ENCODE measurements at regions not wholly inside any gene's neighbourhood (a gene's known extent, or its start where the extent isn't known, plus 50 kb on each side); places are given as distances from the start of the nearest gene placed in this dataset.

- DNase-seq (ENCODE audit: extremely low spot score), result no peak
- CTCF ChIA-PET, result no interaction called here
- TF ChIP-seq, protein P1, sequence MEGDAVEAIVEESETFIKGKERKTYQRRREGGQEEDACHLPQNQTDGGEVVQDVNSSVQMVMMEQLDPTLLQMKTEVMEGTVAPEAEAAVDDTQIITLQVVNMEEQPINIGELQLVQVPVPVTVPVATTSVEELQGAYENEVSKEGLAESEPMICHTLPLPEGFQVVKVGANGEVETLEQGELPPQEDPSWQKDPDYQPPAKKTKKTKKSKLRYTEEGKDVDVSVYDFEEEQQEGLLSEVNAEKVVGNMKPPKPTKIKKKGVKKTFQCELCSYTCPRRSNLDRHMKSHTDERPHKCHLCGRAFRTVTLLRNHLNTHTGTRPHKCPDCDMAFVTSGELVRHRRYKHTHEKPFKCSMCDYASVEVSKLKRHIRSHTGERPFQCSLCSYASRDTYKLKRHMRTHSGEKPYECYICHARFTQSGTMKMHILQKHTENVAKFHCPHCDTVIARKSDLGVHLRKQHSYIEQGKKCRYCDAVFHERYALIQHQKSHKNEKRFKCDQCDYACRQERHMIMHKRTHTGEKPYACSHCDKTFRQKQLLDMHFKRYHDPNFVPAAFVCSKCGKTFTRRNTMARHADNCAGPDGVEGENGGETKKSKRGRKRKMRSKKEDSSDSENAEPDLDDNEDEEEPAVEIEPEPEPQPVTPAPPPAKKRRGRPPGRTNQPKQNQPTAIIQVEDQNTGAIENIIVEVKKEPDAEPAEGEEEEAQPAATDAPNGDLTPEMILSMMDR (IDR thresholded peaks at IDR 0.05; ENCODE audit: control extremely low read depth, extremely low read depth, low read depth, missing control alignments), result no peak
- POLR2A ChIA-PET, result no interaction called here
Measured at GRCh38 chr9:104258296-104259011, 164.3 kb downstream of the SMC2 start.

GRCh38 chr9:104260004-104260403 is 165.9 kb downstream of the SMC2 start:
- TF ChIP-seq, protein P1 (IDR thresholded peaks at IDR 0.05; ENCODE audit: control extremely low read depth, extremely low read depth, low read depth, missing control alignments), result no peak
- DNase-seq (ENCODE audit: extremely low spot score), result no peak
- ChIA-PET CTCF (no interaction called here), POLR2A (no interaction called here)

DNA sequence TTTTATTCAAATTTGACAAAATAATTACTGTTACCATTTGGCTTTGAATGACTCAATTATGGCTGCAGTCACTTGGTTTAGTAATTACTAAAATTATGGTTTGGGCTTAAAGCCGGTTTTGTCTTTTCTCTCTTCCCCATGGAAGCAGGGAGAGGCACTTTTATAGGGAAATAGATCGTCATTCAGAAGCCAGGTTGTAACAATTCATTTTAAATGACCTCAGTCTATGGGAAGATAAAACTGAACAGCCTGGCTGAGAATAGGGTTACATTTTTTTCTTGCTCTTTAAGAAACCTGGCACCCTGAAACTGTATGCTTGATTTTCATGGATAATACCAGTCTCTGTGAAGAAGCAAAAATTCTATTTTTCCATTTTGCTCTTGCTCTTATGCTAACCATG is 169.8 kb downstream of the SMC2 start:
- POLR2A ChIA-PET, result no interaction called here
- no peak for DNase-seq (ENCODE audit: extremely low spot score)
- CTCF ChIA-PET, result interaction anchor here (2.2 kb wide), 1 partner anchor 12 kb away, joined by 6 read pairs; no protein-coding TSS in a partner anchor
- TF ChIP-seq, protein P1 (IDR thresholded peaks at IDR 0.05; ENCODE audit: control extremely low read depth, extremely low read depth, low read depth, missing control alignments), result no peak

GRCh38 chr9:104264431-104264830 is 170.3 kb downstream of the SMC2 start:
- DNase-seq (ENCODE audit: extremely low spot score), result no peak
- POLR2A ChIA-PET, result no interaction called here
- CTCF ChIA-PET, result interaction anchor here (2.2 kb wide), 1 partner anchor 11 kb away, joined by 6 read pairs; no protein-coding TSS in a partner anchor
- TF ChIP-seq, protein P1 (IDR thresholded peaks at IDR 0.05; ENCODE audit: control extremely low read depth, extremely low read depth, low read depth, missing control alignments), result no peak

- no peak for DNase-seq (ENCODE audit: extremely low spot score)
- POLR2A ChIA-PET, result no interaction called here
- CTCF ChIA-PET, result interaction anchor here (0.7 kb wide), 2 partner anchors 12 to 14 kb away, joined by 3 read pairs; no protein-coding TSS in a partner anchor
- TF ChIP-seq, protein P1 (IDR thresholded peaks at IDR 0.05; ENCODE audit: control extremely low read depth, extremely low read depth, low read depth, missing control alignments), result no peak
Measured at GRCh38 chr9:104269374-104269773, 175.3 kb downstream of the SMC2 start.

DNA sequence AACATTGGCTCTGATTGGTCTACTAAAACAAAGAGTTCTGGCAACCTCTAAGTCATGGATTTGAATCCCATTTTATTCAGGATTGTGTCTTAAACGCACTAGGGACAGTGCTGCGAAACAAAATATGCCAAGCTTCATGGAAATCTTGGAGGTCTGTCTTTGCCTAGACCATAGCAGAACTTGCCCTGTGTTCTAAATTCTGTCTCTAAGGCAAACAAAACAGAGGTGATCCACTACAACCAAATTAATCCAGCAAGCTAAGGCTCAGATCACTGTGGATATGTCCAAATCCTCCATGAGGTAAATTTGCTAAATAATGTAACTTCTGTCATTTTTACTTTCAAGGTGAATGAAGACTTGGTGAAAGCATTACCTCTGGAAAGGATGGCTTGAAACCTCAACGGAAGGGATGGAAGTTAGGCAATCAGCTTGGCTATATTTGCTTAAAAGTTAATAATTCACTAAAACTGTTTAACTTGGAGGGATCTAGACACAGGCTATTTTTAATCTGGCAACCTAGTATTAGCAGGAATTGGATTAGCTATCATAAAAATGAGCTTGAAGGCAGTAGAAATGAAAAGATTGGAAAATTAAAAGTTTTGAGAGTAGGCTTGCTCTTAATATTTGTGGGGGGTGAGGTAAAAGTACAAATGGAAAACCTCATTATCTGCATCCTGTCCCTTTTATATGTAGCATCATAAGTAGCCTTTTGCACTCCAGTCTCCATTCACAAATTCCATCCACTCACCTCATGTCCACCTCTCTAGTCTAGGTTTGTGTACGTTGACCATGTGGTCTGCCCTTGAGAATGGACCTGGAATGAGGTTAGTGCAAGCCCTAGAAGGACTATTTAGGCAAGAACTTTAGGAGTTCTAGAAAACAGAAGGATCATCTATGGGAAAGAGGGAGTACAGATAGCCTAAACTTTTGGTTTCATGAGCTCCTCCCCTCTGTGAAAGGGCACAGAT is 176.2 kb downstream of the SMC2 start:
- TF ChIP-seq, protein P1 (IDR thresholded peaks at IDR 0.05; ENCODE audit: control extremely low read depth, extremely low read depth, low read depth, missing control alignments), result no peak
- DNase-seq (ENCODE audit: extremely low spot score), result no peak
- ChIA-PET POLR2A (no interaction called here), CTCF (interaction anchor here (0.9 kb wide), 1 partner anchor 9 kb away, joined by 3 read pairs; no protein-coding TSS in a partner anchor)

Measured in GM10248 (cell line).